DOHH2 (cell line): ENCODE measurements at regions not wholly inside any gene's neighbourhood (a gene's known extent, or its start where the extent isn't known, plus 50 kb on each side); places are given as distances from the start of the nearest gene placed in this dataset.
"Not testable (repeated sequence)": the region's sequence is repeated elsewhere in the genome, so short reads cannot be mapped to it uniquely, and the experiment has no call there.

Experiments used
- H3F3A ChIP-seq: fragments of 200-600 bp; sonication (generic), shearing (Covaris generic); 2 replicates; pipeline ENCODE4 v1.6.0; 2016; ENCODE audit warnings: antibody characterized with exemption, mild to moderate bottlenecking; ENCODE audit not compliant: control insufficient read depth, insufficient read depth
- H3K27ac ChIP-seq: fragments of 200-600 bp; sonication (generic); 2 replicates; pipeline ENCODE4 v1.5.1; 2014; ENCODE audit warnings: low read depth, mild to moderate bottlenecking, low read length, moderate library complexity
- H3K27me3 ChIP-seq: fragments of 200-600 bp; sonication (generic); 2 replicates; pipeline ENCODE4 v1.6.1; 2014; ENCODE audit warnings: mild to moderate bottlenecking, low read length, mixed read lengths; ENCODE audit not compliant: control insufficient read depth
- H3K36me3 ChIP-seq: fragments of 200-600 bp; sonication (generic); 2 replicates; pipeline ENCODE4 v1.6.1; 2014; ENCODE audit warnings: mild to moderate bottlenecking, low read length, moderate library complexity, mixed read lengths; ENCODE audit not compliant: control insufficient read depth
- H3K4me1 ChIP-seq: fragments of 200-600 bp; sonication (generic); 2 replicates; pipeline ENCODE4 v1.6.1; 2014; ENCODE audit warnings: mild to moderate bottlenecking, low read length, mixed read lengths; ENCODE audit not compliant: control insufficient read depth
- H3K4me2 ChIP-seq: fragments of 200-600 bp; sonication (generic); 2 replicates; pipeline ENCODE4 v1.6.0; 2014; ENCODE audit warnings: mild to moderate bottlenecking, low read length, moderate library complexity
- H3K4me3 ChIP-seq: fragments of 200-600 bp; sonication (generic); 2 replicates; pipeline ENCODE4 v1.5.1; 2014; ENCODE audit warnings: mild to moderate bottlenecking, low read length, mixed read lengths
- H3K79me2 ChIP-seq: fragments of 200-600 bp; sonication (generic); 2 replicates; pipeline ENCODE4 v1.6.1; 2014; ENCODE audit warnings: mild to moderate bottlenecking, low read length, mixed read lengths; ENCODE audit not compliant: control insufficient read depth
- H3K9me2 ChIP-seq: fragments of 200-600 bp; sonication (generic); replicated peaks from 2 replicates; pipeline ENCODE4 v1.6.1; 2014; ENCODE audit warnings: mild to moderate bottlenecking, low read length, mixed read lengths; ENCODE audit not compliant: control insufficient read depth
- H3K9me3 ChIP-seq: fragments of 200-600 bp; sonication (generic); 2 replicates; pipeline ENCODE4 v1.6.1; 2014; ENCODE audit warnings: antibody characterized with exemption, low read length, mixed read lengths; ENCODE audit not compliant: control insufficient read depth, insufficient read depth
- H4K20me1 ChIP-seq: fragments of 200-600 bp; sonication (generic); 2 replicates; pipeline ENCODE4 v1.6.0; 2014; ENCODE audit warnings: low read depth, mild to moderate bottlenecking, antibody characterized with exemption, low read length, moderate library complexity; ENCODE audit not compliant: control insufficient read depth, insufficient read depth
- CTCF ChIP-seq: fragments of 200-600 bp; sonication (generic); IDR thresholded peaks from one replicate; pipeline ENCODE4 v1.5.1; 2014; ENCODE audit warnings: antibody characterized with exemption, mild to moderate bottlenecking, low read depth, low read length; ENCODE audit not compliant: poor library complexity, severe bottlenecking
- EZH2phosphoT487 ChIP-seq: fragments of 200-600 bp; sonication (generic); IDR thresholded peaks from 2 replicates; pipeline ENCODE4 v1.6.1; 2017; ENCODE audit warnings: borderline replicate concordance, mild to moderate bottlenecking, antibody characterized with exemption, low read length, moderate library complexity, mixed read lengths

GRCh38 chr7:130853503-130854279 is 119.7 kb upstream of the KLF14 start:
- Histone ChIP-seq H3K4me3 (no peak overlapping the region), H3K79me2 (no peaks in the 10 kb centered on the region), H3K9me2 (no peaks in the 10 kb centered on the region), H3K4me2 (no peak overlapping the region), H3K36me3 (no peaks in the 10 kb centered on the region), H3K27me3 (peaks cover 13% of the 10 kb centered on the region; the same call in 1 of the 2 replicates), H3K9me3 (peaks cover 20% of the 10 kb centered on the region), H3F3A (no peaks in the 10 kb centered on the region), H4K20me1 (no peaks in the 10 kb centered on the region), H3K27ac (no peak overlapping the region), H3K4me1 (no peaks in the 10 kb centered on the region)
- TF ChIP-seq CTCF: no peak
- no peak for TF ChIP-seq EZH2phosphoT487

- Histone ChIP-seq H3F3A (no peaks in the 10 kb centered on the region), H3K36me3 (no peaks in the 10 kb centered on the region), H4K20me1 (no peaks in the 10 kb centered on the region), H3K4me3 (no peak overlapping the region), H3K4me1 (no peaks in the 10 kb centered on the region), H3K27me3 (peaks cover 11% of the 10 kb centered on the region; the same call in 1 of the 2 replicates), H3K27ac (no peak overlapping the region), H3K79me2 (no peaks in the 10 kb centered on the region), H3K9me3 (peaks cover 20% of the 10 kb centered on the region), H3K9me2 (no peaks in the 10 kb centered on the region), H3K4me2 (no peak overlapping the region)
- TF ChIP-seq EZH2phosphoT487: no peak
- TF ChIP-seq CTCF: no peak
Measured at GRCh38 chr7:130854481-130854880, 120.5 kb upstream of the KLF14 start.

- no peaks in the 10 kb centered on the region for H3F3A ChIP-seq
- H3K36me3 ChIP-seq: no peaks in the 10 kb centered on the region
- H3K79me2 ChIP-seq: no peaks in the 10 kb centered on the region
- H3K9me2 ChIP-seq: no peaks in the 10 kb centered on the region
- H3K27me3 ChIP-seq: no peaks in the 10 kb centered on the region
- H3K27ac ChIP-seq: no peak overlapping the region
- H3K4me2 ChIP-seq: no peak overlapping the region
- no peaks in the 10 kb centered on the region for H4K20me1 ChIP-seq
- TF ChIP-seq CTCF (no peak), EZH2phosphoT487 (no peak)
- peaks cover 31% of the 10 kb centered on the region for H3K9me3 ChIP-seq
- H3K4me1 ChIP-seq: no peaks in the 10 kb centered on the region
- H3K4me3 ChIP-seq: no peak overlapping the region
Measured at GRCh38 chr7:130856866-130857265, 122.9 kb upstream of the KLF14 start.

- not testable (repeated sequence) for H3K36me3 ChIP-seq, H3K27me3 ChIP-seq, H3K79me2 ChIP-seq, H3K9me2 ChIP-seq, H3K27ac ChIP-seq, H3K4me3 ChIP-seq, H3F3A ChIP-seq, H3K4me1 ChIP-seq, H3K4me2 ChIP-seq, H4K20me1 ChIP-seq
- peaks cover 30% of the 10 kb centered on the region for H3K9me3 ChIP-seq
Measured at GRCh38 chr7:130860832-130861231, 126.8 kb upstream of the KLF14 start.
